Esophagus squamous epithelium (tissue), 4 donors: ENCODE measurements at regions not wholly inside any gene's neighbourhood (a gene's known extent, or its start where the extent isn't known, plus 50 kb on each side); places are given as distances from the start of the nearest gene placed in this dataset.

ENCODE experiments used
- CTCF ChIP-seq, 6 experiments: fragments of 450-650 bp in 4 of 6; fragments of 200-600 bp in 2 of 6; sonication (generic) in 2 of 6; IDR thresholded peaks; one replicate each; pipeline ENCODE4 v1.5.1; 2016 to 2019; ENCODE audit warnings: antibody characterized with exemption in 6 of 6, mild to moderate bottlenecking in 4 of 6, moderate library complexity in 4 of 6
- POLR2A ChIP-seq, 4 donors: fragments of 450-650 bp; IDR thresholded peaks; one replicate each; pipeline ENCODE4 v1.6.1; 2017; ENCODE audit warnings: antibody characterized with exemption in 4 of 4, mild to moderate bottlenecking in 4 of 4, moderate library complexity in 3 of 4

DNA sequence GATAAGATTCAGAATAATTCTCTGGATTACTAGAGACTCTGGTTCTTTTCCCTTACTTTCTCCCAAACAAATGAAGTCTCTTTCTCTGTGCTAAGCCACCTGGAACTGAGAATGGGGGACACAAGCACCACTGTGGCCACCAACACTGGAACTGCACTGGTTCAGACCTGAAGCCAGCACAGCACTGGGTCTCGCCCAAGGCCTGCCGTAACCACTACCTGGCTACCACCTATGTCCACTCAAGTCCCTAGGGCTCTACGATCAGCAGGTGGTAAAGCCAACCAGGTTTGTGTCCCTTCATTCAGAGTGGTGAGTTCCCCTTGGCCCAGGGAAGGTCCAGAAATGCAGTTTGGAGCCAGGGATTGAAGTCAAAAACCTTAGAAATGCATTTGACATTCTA is 626.2 kb downstream of the DIAPH3 start:
- TF ChIP-seq CTCF (IDR thresholded peaks at IDR 0.05) (no peak), POLR2A (IDR thresholded peaks at IDR 0.05) (no peak)
